ENCODE measurements at regions not wholly inside any gene's neighbourhood (a gene's known extent, or its start where the extent isn't known, plus 50 kb on each side); places are given as distances from the start of the nearest gene placed in this dataset.

GRCh38 chr9:10674586-10674985 is 61.8 kb upstream of the PTPRD start:
- DNase-seq, result no peak

DNA sequence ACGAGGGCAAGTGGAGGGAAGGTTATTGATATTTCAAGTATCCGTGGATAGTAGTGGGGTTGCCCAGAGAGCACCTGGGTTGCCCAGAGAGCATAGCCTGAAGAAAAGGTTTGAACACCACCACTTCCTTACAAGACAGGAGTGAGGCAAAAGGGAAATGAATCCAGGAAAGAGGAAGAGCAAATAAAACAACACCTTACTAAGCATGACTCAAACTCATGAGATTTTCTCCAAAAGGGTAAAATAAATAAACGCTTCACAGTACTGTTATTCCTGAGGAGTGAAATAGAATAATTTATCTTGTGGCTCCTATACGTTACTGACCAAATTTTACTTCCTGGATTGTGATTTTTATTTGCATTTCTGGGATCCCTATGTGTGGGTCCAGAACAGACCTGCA is 65.2 kb upstream of the PTPRD start:
- no peak for DNase-seq

- no peak for DNase-seq
Measured at GRCh38 chr9:10678790-10679189, 66.0 kb upstream of the PTPRD start.

DNA sequence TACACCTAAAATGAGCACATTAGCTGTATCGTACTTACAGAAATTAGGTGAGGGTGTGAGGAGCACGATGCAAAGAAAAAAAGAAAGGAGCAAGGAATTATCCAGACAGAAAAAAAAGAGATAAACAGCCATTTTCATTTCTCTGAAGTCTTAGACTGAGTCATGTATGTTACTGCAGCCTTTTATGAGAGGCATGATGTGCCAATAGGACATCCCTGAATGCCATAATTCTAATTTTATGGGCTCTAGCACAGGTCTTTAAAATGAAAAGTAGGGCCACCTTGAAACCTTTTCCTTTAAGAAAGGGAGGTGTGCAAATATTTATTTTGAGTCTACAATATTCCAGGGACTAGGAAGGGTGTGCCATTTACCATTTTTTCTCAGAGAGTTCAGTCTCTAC is 74.1 kb upstream of the PTPRD start:
- DNase-seq, result no peak

- DNase-seq, result no peak
Measured at GRCh38 chr9:10690546-10690945, 77.7 kb upstream of the PTPRD start.

DNA sequence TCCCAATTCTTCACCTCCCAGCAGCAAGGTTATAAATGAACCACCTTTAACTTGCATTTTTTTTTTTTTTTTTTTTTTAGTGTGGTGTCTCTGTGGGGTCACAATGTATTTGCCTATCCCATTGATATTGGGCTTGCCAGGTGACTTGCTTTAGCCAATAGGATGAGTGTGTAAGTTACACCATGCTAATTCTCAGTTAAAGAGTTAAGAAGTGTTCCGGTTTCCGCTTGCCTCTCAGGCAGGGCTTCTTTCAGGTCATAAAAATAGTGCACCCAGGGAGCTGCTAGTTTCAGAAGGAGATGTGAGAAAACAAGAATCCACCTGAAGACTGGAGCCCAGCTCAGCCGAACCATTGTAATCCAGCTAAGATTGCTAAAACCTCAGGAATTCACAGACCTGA is 84.2 kb upstream of the PTPRD start:
- no peak for DNase-seq

DNA sequence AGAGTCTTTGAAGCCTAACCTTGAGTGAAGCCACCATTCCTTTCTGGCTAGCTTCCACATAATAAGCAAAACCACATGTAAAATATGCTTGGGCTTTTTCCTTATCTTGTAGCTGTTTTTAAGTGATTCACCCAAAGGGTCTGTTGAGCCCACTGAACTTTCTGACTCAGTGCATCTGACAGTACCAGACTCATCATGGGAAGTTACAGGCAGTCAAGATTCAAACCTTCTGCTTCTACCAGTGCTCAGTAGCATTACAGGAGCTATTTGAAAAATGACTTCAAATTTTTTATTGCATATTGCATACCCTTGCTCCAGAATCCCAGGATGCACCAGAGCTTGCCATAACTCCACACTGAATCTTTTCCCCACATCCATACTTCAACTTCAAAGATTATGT is 87.5 kb upstream of the PTPRD start:
- no peak for DNase-seq

DNA sequence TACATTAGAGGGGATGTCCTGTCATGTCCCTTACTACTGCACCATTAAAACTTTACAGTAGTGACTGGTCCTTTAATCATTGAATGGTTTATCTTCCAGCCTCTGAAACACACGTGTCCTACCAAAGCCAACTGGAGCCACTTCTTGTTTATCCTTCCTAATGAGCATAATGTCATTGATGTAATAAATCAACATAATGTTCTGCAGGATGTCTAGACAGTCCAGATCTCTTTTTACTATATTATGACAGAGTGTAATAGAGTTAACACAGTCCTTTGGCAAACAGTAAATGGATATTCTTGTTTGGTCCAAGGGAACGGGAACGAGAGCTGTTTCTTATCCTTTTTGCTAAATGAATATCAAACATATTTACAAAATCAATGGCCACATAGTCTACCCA is 88.1 kb upstream of the PTPRD start:
- no peak for DNase-seq

DNA sequence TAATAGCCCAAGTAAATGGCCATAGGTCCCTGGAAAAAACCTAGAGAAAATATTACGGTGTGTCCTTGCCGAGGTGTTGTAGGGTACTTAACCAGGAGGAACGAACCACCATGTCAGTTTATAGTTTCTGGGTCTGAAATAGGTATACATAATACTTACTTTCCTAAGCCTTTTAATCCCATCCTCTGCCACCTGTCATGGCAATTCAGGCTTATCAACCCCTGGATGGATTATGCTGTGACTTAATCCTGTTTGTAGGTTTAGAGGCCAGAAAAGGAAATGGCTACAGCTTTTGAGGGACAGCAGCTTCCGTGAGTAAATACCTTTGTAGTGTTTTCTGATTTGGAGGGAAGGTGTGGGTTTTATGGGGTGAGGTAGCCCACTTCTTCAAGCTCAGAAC is 89.1 kb upstream of the PTPRD start:
- no peak for DNase-seq

DNA sequence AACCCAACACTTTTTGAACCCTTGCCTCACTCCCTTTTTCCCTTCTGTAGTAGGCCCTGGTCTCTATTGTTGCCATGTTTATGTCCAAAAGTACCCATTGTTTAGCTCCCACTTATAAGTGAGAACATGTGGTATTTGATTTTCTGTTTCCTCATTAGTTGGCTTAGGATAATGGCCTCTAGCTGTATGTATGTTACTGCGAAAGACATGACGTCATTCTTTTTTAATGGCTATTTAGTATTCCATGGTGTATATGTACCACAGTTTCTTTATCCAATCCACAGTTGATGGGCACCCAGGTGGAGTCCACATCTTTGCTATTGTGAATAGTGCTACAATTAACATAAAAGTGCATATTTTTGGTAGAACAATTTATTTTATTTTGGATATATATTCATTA is 90.3 kb upstream of the PTPRD start:
- DNase-seq, result no peak

- no peak for DNase-seq
Measured at GRCh38 chr9:10704720-10705119, 91.9 kb upstream of the PTPRD start.

- no peak for DNase-seq
Measured at GRCh38 chr9:10705383-10705782, 92.6 kb upstream of the PTPRD start.

DNA sequence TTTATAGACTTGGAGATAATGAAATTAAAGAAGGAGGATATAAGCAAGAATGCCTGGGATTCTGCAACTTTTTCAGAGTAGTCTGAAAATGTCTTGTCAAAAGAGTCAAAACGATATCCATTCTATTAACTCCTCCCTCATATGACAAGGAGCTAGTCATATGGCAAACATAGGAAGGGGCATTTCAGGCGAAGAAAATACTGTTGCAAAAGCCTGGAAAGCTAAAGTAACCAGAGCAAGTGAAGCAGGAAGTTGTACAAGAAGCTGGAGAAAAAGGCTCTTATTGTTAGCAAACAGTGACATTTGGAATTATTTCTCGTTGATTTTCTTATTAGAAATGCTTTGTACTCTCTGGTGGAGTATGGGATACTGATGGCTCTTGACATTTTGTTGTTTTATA is 94.0 kb upstream of the PTPRD start:
- no peak for DNase-seq

DNA sequence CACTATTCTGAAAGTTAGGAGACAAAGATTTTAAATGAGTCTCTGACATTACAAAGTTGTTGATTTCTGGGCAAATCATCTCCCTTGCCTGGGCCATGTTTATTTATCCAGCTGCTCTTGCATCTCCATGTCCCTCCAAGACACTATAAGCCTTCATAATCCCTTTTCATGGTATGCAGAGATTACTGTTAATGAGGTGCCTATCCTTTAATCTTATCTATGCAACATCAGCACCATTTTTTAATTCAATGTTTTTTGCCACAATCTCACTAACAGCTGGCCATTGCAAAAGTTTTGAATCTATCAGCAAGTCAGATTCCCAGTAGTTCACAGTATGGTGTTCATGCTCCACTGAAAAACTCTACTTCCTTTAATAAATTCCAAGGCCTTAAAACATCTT is 108.5 kb upstream of the PTPRD start:
- DNase-seq, result no peak

DNA sequence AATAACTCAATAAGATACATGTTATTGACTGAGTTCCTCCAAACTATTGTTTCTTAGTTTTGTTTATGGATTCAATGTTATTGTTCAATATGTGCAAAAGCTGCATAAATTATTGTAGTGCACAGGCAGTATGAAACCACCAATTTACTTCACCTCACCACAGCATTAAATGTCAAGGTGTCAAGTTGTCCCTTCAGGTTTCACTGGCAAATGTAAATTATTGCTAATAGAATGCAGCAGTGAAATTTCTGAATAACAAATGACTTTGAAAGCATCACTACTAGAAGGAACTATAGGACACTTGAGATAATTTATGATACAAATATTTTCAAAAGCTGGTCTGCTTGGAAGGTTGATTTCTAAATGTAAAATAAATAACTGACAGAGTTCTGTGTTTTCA is 116.4 kb upstream of the PTPRD start:
- no peak for DNase-seq

DNA sequence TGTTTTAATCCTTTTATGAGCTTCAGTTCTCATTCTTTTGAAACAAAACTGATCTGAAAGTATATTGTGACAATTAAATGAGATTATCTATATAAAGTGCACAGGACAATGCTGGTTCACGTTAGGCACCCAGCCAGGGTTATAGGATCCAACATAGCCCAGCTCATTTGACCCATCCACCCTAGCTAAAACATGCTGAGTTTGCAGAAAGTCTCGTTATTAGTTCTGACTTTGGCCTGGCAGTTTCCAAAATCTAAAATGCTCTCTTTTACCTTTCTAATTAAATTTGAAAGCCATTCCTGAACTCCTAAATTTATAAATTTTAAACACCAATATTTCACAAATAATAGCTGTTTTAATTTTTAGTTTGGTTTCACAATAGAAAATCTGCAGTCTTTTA is 131.9 kb upstream of the PTPRD start:
- no peak for DNase-seq

DNA sequence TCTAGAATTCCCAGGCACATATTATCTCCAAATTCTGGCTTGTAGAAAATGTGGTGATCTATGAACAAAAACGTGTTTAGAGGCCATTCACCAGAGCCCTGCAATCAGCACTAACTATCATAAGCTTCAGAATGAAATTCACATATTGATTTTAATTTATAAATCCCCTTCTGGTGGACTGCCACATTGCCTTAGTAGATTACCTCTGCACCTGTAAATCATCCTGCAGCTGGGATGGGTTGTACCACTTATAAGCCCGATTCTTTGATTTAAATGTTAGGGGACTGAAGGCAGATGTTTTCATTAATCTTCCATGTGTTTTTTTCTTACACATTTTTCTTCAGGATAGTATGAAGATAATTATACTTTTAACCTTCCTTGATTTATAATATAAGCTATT is 140.7 kb upstream of the PTPRD start:
- DNase-seq, result no peak

- DNase-seq, result no peak
Measured at GRCh38 chr9:10764481-10764880, 151.7 kb upstream of the PTPRD start.

DNA sequence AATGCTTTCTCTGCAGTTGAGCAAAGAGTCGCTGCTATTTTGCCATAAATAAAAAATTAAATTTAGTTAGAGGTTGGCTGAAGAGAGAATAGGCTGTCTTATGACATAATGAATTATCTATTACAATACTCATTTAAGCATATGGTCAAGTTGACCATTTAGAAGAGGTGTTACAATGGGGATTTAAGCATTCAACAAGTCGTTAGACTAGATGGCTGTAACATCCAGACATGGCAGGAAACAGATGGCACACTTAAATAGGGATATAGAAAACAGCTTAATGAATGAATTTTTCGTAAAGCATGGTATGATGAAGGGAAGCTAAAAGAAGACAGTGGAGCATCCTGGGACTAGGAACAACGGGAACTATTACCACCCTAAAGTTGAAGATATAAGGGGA is 160.3 kb upstream of the PTPRD start:
- no peak for DNase-seq

- DNase-seq, result no peak
Measured at GRCh38 chr9:10774051-10774450, 161.2 kb upstream of the PTPRD start.

GRCh38 chr9:10785255-10785654 is 172.5 kb upstream of the PTPRD start:
- DNase-seq, result no peak

DNA sequence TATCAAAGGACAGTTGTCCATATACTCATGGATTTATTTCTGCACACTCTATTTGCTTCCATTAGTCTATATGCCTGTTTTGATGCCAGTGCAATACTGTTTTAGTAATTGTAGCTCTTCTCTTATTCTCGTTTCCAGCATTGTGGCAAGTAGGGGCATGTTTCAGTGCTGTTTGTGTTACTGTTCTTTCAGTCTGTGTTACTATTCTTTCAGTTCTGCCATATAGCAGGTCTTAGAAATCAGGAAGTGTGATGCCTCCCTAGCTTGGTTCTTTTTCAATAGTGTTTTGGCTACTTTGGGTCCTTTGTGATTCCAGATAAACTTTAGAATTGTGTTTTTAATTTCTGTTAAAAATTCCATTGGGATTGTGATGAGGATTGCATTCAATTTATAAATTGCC is 180.5 kb upstream of the PTPRD start:
- DNase-seq, result no peak

DNA sequence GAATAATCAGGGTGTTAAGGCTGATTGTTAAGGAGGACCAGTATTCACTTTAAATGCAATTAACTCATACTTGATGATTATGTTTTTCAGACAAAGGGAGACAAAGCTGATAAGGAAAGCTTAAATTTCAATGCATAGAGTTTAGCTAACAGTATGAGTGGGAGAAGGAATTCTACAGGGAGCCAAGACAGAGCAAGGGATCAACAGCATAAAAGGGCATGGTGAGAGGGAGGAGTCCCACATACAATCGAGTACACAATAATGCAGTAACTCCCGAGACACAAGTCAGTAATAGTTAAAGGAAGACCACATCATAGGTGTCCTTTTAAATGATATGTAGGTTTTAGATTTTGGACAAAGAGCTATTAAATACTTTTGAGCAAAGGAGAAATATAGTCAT is 191.7 kb upstream of the PTPRD start:
- DNase-seq, result no peak

DNA sequence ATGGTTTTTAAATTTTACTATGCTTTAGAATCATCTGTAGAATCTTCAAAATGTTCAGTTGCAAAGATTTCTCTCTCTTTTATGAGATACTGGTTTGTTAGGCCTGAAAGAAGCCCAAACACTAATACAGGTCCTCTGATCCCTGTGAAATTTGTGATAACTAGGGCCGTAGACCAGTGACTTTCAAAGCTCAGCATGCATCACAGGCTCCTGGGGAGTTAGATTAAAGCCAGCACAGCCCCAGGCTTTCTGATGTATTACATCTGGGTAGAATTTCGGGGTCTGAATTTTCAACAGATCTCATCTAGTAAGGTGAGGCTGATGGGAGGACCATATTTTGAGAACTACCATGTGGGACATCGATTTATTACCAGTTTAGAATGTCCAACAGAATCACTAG is 194.1 kb upstream of the PTPRD start:
- DNase-seq, result no peak

DNA sequence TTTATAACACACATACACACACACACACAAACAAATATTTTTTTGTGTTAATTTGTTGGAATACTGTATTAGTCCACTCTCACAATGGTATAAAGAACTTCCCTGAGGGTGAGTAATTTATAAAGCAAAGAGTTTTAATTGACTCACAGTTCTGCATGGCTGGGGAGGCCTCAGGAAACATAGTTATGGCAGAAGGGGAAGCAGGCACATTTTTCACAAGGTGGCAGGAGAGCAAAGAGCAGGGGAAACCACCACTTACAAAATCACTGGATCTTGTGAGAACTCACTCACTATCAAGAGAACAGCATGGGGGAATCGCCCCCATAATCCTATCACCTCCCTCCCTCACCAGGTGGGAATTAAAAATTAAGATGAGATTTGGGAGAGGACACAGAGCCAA is 205.4 kb upstream of the PTPRD start:
- no peak for DNase-seq

DNA sequence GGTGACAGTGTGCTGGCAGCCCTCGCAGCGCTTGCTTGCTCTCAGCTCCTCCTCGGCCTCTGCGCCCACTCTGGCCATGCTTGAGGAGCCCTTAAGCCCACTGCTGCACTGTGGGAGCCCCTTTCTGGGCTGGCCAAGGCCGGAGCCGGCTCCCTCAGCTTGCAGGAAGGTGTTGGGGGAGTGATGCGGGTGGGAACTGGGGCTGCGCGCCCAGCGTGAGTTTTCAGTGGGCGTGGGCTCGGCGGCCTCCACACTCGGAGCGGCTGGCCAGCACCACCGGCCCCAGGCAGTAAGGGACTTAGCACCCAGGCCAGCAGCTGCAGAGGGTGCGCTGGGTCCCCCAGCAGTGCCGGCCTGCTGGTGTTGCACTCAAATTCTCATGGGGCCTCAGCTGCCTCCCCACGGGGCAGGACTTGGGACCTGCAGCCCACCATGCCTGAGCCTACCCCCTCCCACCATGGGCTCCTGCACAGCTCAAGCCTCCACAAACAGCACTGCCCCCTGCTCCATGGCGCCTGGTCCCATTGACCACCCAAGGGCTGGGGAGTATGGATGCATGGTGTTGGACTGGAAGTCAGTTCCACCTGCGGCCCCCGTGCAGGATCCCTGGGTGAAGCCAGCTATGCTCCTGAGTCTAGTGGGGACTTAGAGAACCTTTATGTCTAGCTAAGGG is 223.1 kb upstream of the PTPRD start:
- no peak for DNase-seq
